ENCODE measurements at regions not wholly inside any gene's neighbourhood (a gene's known extent, or its start where the extent isn't known, plus 50 kb on each side); places are given as distances from the start of the nearest gene placed in this dataset.

- Histone ChIP-seq H3K36me3 (no peaks in the 10 kb centered on the region), H3K4me1 (peaks cover 30% of the 10 kb centered on the region), H3K27me3 (no peaks in the 10 kb centered on the region), H3K9me3 (no peaks in the 10 kb centered on the region), H3K27ac (no peak overlapping the region), H3K4me3 (no peak overlapping the region)
- no peak for DNase-seq (ENCODE audit: extremely low spot score in 2 of 2)
- TF ChIP-seq POLR2AphosphoS5 (IDR thresholded peaks at IDR 0.05; ENCODE audit: insufficient read depth in 1 of 2, low read depth in 1 of 2) (no peak), POLR2A (IDR thresholded peaks at IDR 0.05) (no peak), CTCF (IDR thresholded peaks at IDR 0.05) (no peak)
- intact Hi-C loops (cut with DNase I): no loop called here
Measured at GRCh38 chr3:189117087-189117486, 54.7 kb upstream of the TPRG1 start.

GRCh38 chr3:189118896-189119295 lies 52.9 kb upstream of the TPRG1 start:
- H3K27me3 ChIP-seq: no peaks in the 10 kb centered on the region
- H3K4me3 ChIP-seq: no peak overlapping the region
- TF ChIP-seq POLR2AphosphoS5 (IDR thresholded peaks at IDR 0.05; ENCODE audit: insufficient read depth in 1 of 2, low read depth in 1 of 2): no peak
- TF ChIP-seq CTCF (IDR thresholded peaks at IDR 0.05): no peak
- TF ChIP-seq POLR2A (IDR thresholded peaks at IDR 0.05): no peak
- intact Hi-C loops (cut with DNase I): no loop called here
- no peaks in the 10 kb centered on the region for H3K36me3 ChIP-seq
- H3K4me1 ChIP-seq: peaks cover 48% of the 10 kb centered on the region
- no peaks in the 10 kb centered on the region for H3K9me3 ChIP-seq
- H3K27ac ChIP-seq: peak overlapping the region; percentile 23
- no peak for DNase-seq (ENCODE audit: extremely low spot score in 2 of 2)

GRCh38 chr3:189119950-189120349 lies 51.8 kb upstream of the TPRG1 start:
- H3K27ac ChIP-seq: peak overlapping the region; percentile 78
- no peaks in the 10 kb centered on the region for H3K9me3 ChIP-seq
- H3K4me1 ChIP-seq: peaks cover 56% of the 10 kb centered on the region
- no peak for DNase-seq (ENCODE audit: extremely low spot score in 2 of 2)
- H3K27me3 ChIP-seq: no peaks in the 10 kb centered on the region
- TF ChIP-seq POLR2A (IDR thresholded peaks at IDR 0.05): no peak
- no peak for TF ChIP-seq POLR2AphosphoS5 (IDR thresholded peaks at IDR 0.05; ENCODE audit: insufficient read depth in 1 of 2, low read depth in 1 of 2)
- TF ChIP-seq CTCF (IDR thresholded peaks at IDR 0.05): no peak
- intact Hi-C loops (cut with DNase I): no loop called here
- no peak overlapping the region for H3K4me3 ChIP-seq
- H3K36me3 ChIP-seq: no peaks in the 10 kb centered on the region

- H3K9me3 ChIP-seq: no peaks in the 10 kb centered on the region
Measured at GRCh38 chr3:189121092-189121491, 50.7 kb upstream of the TPRG1 start.

More at GRCh38 chr3:189121092-189121491, 50.7 kb upstream of the TPRG1 start:
- TF ChIP-seq POLR2A (IDR thresholded peaks at IDR 0.05) (no peak), POLR2AphosphoS5 (IDR thresholded peaks at IDR 0.05; ENCODE audit: insufficient read depth in 1 of 2, low read depth in 1 of 2) (peak in 1 of 2 donors; percentile 32), CTCF (IDR thresholded peaks at IDR 0.05) (no peak)
- Histone ChIP-seq H3K4me3 (no peak overlapping the region), H3K36me3 (no peaks in the 10 kb centered on the region), H3K4me1 (peaks cover 61% of the 10 kb centered on the region), H3K27me3 (no peaks in the 10 kb centered on the region), H3K27ac (peak overlapping the region; percentile 78)
- intact Hi-C loops (cut with DNase I): no loop called here
- no peak for DNase-seq (ENCODE audit: extremely low spot score in 2 of 2)

All from vagina (tissue), 2 donors.